Sigmoid colon (tissue), 6 donors: ENCODE measurements at regions not wholly inside any gene's neighbourhood (a gene's known extent, or its start where the extent isn't known, plus 50 kb on each side); places are given as distances from the start of the nearest gene placed in this dataset.
"Not testable (repeated sequence)": the region's sequence is repeated elsewhere in the genome, so short reads cannot be mapped to it uniquely, and the experiment has no call there.

ENCODE experiments used
- DNase-seq: peaks from one replicate; pipeline ENCODE4 v3.0.0-alpha.2; 2019
- H3K27ac ChIP-seq, 4 donors: fragments of 200-600 bp; sonication (generic); one replicate each; pipeline ENCODE4 v1.5.1; 2016 to 2019; ENCODE audit warnings: mild to moderate bottlenecking in 1 of 4
- H3K27me3 ChIP-seq, 3 donors: fragments of 200-600 bp; sonication (generic); one replicate each; pipeline ENCODE4 v1.5.1; 2019; ENCODE audit warnings: mild to moderate bottlenecking in 1 of 3
- H3K36me3 ChIP-seq, 4 donors: fragments of 200-600 bp; sonication (generic); one replicate each; pipeline ENCODE4 v1.5.1; 2016 to 2019
- H3K4me1 ChIP-seq, 4 donors: fragments of 200-600 bp; sonication (generic); one replicate each; pipeline ENCODE4 v1.5.1; 2017 to 2019
- H3K4me3 ChIP-seq, 4 donors: fragments of 200-600 bp; sonication (generic); one replicate each; pipeline ENCODE4 v1.5.1; 2017 to 2019; ENCODE audit warnings: mild to moderate bottlenecking in 2 of 4, moderate library complexity in 1 of 4
- H3K9me3 ChIP-seq, 4 donors: fragments of 200-600 bp in 3 of 4; sonication (generic) in 3 of 4; one replicate each; pipeline versions ENCODE4 v1.5.1 to v1.6.1; 2013 to 2019
- CTCF ChIP-seq, 4 experiments: fragments of 450-650 bp in 3 of 4; fragments of 200-600 bp in 1 of 4; IDR thresholded peaks; one replicate each; pipeline ENCODE4 v1.5.1; 2016 to 2019; ENCODE audit warnings: antibody characterized with exemption in 4 of 4, mild to moderate bottlenecking in 3 of 4, moderate library complexity in 2 of 4
- EP300 ChIP-seq, 4 donors: sonication (generic); formaldehyde crosslinking; IDR thresholded peaks; one replicate each; pipeline ENCODE4 v1.6.1; 2017; ENCODE audit warnings: antibody characterized with exemption in 4 of 4
- POLR2A ChIP-seq, 2 donors: fragments of 450-650 bp; IDR thresholded peaks; one replicate each; pipeline ENCODE4 v1.6.1; 2016; ENCODE audit warnings: antibody characterized with exemption in 2 of 2, mild to moderate bottlenecking in 2 of 2, moderate library complexity in 2 of 2
- POLR2AphosphoS5 ChIP-seq, 4 donors: sonication (generic); formaldehyde crosslinking; IDR thresholded peaks; one replicate each; pipeline ENCODE4 v1.6.1; 2017; ENCODE audit warnings: antibody characterized with exemption in 4 of 4
- WGBS, 2 donors: extraction: QIAGEN DNeasy Blood & Tissue Kit; methylation state at CpG; one replicate each; pipeline ENCODE4 v1.1.7; 2013; 5-methylcytosine and 5-hydroxymethylcytosine counted together
- intact Hi-C: fragments of 100-400 bp; cut with DNase I; formaldehyde crosslinking; loops from one replicate; pipeline ENCODE4 v1.15.1; 2023
- donor health status: healthy with polysubstance abuse.
- donor health status: healthy.

- Histone ChIP-seq H3K27me3 (no peaks in the 10 kb centered on the region), H3K36me3 (peaks cover 0 to 29% (median 3%) of the 10 kb centered on the region in 4 donors), H3K4me3 (no peak overlapping the region), H3K27ac (no peak overlapping the region), H3K4me1 (peaks cover 0 to 13% (median 6%) of the 10 kb centered on the region in 4 donors), H3K9me3 (no peaks in the 10 kb centered on the region)
- intact Hi-C loops: no loop called here
- 96 to 97% methylated on average over 4 of the region's 4 CpGs for WGBS, 2 donors
- TF ChIP-seq POLR2AphosphoS5 (IDR thresholded peaks at IDR 0.05) (no peak), EP300 (IDR thresholded peaks at IDR 0.05) (no peak), CTCF (IDR thresholded peaks at IDR 0.05) (no peak), POLR2A (IDR thresholded peaks at IDR 0.05) (no peak)
- DNase-seq: no peak
Measured at GRCh38 chr2:54052825-54053718, 62.3 kb upstream of the ACYP2 start.

- TF ChIP-seq EP300 (IDR thresholded peaks at IDR 0.05) (no peak), POLR2AphosphoS5 (IDR thresholded peaks at IDR 0.05) (no peak), CTCF (IDR thresholded peaks at IDR 0.05) (no peak), POLR2A (IDR thresholded peaks at IDR 0.05) (no peak)
Measured at GRCh38 chr2:54050445-54050844, 65.0 kb upstream of the ACYP2 start.

DNA sequence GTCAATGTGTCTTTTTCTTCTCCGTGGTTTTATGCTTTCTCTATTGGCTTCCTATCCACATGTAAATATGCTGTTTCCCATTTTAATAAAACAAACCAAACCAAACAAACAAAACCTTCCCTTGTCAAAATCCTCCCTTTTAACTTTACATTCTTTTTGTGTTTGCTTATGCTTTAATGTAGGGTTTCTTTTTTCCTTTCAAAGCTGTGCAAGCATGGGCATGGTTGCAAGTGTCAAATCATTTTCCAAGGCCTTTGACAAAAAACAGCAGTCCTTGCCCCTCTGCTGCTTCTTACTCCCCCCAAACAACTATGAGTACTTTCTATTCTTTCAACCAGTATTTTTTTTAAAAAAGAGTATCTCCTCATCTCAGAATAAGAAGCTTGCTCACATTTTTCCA is 66.0 kb upstream of the ACYP2 start:
- no peak overlapping the region for H3K27ac ChIP-seq
- intact Hi-C loops: no loop called here
- DNase-seq: no peak
- H3K4me1 ChIP-seq: peaks cover 0 to 16% (median 8%) of the 10 kb centered on the region in 4 donors
- TF ChIP-seq POLR2A (IDR thresholded peaks at IDR 0.05) (no peak), EP300 (IDR thresholded peaks at IDR 0.05) (no peak), CTCF (IDR thresholded peaks at IDR 0.05) (no peak), POLR2AphosphoS5 (IDR thresholded peaks at IDR 0.05) (no peak)
- WGBS, 2 donors: 74 to 93% methylated on average over 1 of the region's 1 CpG
- H3K36me3 ChIP-seq: peaks cover 0 to 29% (median 3%) of the 10 kb centered on the region in 4 donors
- no peaks in the 10 kb centered on the region for H3K27me3 ChIP-seq
- H3K9me3 ChIP-seq: no peaks in the 10 kb centered on the region
- no peak overlapping the region for H3K4me3 ChIP-seq

More at GRCh38 chr2:54050445-54050844, 65.0 kb upstream of the ACYP2 start:
- 66 to 97% methylated on average over 2 of the region's 2 CpGs for WGBS, 2 donors
- Histone ChIP-seq H3K27me3 (no peaks in the 10 kb centered on the region), H3K36me3 (peaks cover 0 to 29% (median 3%) of the 10 kb centered on the region in 4 donors), H3K27ac (no peak overlapping the region), H3K4me1 (peaks cover 0 to 13% (median 6%) of the 10 kb centered on the region in 4 donors), H3K4me3 (no peak overlapping the region), H3K9me3 (no peaks in the 10 kb centered on the region)
- DNase-seq: no peak
- intact Hi-C loops: no loop called here

- H3K9me3 ChIP-seq, intact Hi-C loops, H3K27ac ChIP-seq, H3K27me3 ChIP-seq, DNase-seq, H3K4me3 ChIP-seq: not testable (repeated sequence)
- WGBS, 2 donors: 90% methylated on average over 7 of the region's 7 CpGs
- Histone ChIP-seq H3K36me3 (peaks cover 0 to 29% (median 3%) of the 10 kb centered on the region in 4 donors), H3K4me1 (peaks cover 0 to 20% (median 10%) of the 10 kb centered on the region in 4 donors)
Measured at GRCh38 chr2:54048896-54049295, 66.5 kb upstream of the ACYP2 start.

DNA sequence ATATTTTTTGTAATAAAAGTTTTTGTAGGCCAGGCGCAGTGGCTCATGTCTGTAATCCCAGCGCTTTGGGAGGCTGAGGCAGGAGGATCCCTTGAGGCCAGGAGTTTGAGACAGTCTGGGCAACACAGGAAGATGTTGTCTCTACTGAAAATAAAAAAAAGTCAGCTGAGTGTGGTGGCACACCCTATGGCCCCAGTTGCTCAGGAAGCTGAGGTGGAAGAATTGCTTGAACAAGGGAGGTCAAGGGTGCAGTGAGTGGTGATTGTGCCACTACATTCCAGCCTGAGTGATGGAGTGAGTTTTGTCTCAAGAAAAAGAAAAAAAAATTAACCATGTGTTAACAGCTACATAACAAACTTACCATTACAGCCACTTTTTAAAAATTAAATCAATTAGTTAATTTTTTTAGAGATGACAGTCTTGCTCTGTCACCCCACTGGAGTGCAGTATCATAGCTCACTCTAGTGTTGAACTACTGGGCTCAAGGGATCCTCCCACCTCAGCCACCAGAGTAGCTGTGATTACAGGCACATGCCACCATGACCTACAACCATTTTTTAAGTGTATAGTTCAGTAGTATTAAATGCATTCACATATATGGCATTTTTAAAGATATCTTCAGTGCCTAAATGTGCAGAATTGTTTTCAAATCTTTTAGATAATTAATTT is 67.2 kb upstream of the ACYP2 start:
- no peaks in the 10 kb centered on the region for H3K27me3 ChIP-seq
- no peak overlapping the region for H3K27ac ChIP-seq
- peaks cover 0 to 25% (median 13%) of the 10 kb centered on the region in 4 donors for H3K4me1 ChIP-seq
- intact Hi-C loops: no loop called here
- no peak for TF ChIP-seq POLR2AphosphoS5 (IDR thresholded peaks at IDR 0.05)
- no peak for TF ChIP-seq CTCF (IDR thresholded peaks at IDR 0.05)
- TF ChIP-seq POLR2A (IDR thresholded peaks at IDR 0.05): no peak
- no peak for TF ChIP-seq EP300 (IDR thresholded peaks at IDR 0.05)
- no peak for DNase-seq
- peaks cover 0 to 23% (median 3%) of the 10 kb centered on the region in 4 donors for H3K36me3 ChIP-seq
- WGBS, 2 donors: 98 to 99% methylated on average over 2 of the region's 2 CpGs
- no peaks in the 10 kb centered on the region for H3K9me3 ChIP-seq
- no peak overlapping the region for H3K4me3 ChIP-seq
